Stimulated activated CD8-positive, alpha-beta memory T cell treated with anti-CD3 and anti-CD28 coated beads, Interleukin-7, amount 100 ng/mL, for 48 hours (primary cell): ENCODE measurements at regions not wholly inside any gene's neighbourhood (a gene's known extent, or its start where the extent isn't known, plus 50 kb on each side); places are given as distances from the start of the nearest gene placed in this dataset.

Source experiments
- DNase-seq, 2 donors: peaks; one replicate each; pipeline ENCODE4 v3.0.0-alpha.2; 2020; ENCODE audit warnings: low read depth in 1 of 2; ENCODE audit errors: extremely low read depth in 1 of 2

GRCh38 chr3:43865887-43866528 is 175.3 kb downstream of the ABHD5 start:
- DNase-seq, result no peak

DNA sequence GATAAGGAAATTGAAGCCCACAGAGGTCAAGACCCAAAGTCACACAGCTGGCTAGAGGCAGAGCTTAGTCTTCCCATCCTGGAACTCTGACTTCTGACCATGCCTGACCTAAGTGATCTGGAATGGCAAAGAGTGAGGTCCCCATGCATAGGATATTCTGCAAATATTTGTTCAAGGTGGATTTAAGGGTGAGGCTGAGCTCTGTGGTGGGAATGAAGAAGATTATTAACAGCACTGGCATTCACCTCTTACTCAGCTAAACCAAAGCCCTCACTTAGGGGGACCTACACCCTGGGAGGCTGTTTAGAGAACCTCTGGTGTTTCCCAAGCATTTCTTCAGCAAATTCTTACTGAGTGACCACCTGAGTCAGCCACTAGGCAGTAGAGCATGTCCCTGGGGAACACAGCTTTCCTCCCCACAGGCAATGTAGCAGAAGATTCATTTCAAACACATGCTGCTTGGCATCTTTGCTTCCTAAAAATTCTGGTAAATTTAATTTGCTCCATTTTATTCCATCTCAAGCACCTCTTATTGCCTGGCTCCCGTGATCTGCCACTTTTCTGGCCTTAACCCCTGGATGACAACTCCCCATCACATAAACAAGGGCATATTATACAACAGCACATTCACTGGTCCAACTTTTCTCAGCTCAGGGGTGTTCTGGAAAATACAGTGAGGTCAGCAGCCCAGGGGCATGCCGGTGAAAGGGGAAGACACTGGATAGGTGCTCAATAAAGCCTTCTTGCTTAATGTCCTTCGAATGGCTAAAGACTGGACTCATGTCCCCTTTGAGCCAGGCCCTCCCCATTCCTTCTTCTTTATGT is 176.0 kb downstream of the ABHD5 start:
- DNase-seq, result no peak

- DNase-seq, result no peak
These were observed 176.8 kb downstream of the ABHD5 start for GRCh38 chr3:43867436-43868072.

GRCh38 chr3:43869491-43869890 is 178.8 kb downstream of the ABHD5 start:
- DNase-seq, result no peak

GRCh38 chr3:43870120-43870519 is 179.4 kb downstream of the ABHD5 start:
- no peak for DNase-seq

GRCh38 chr3:43870844-43871626 is 180.3 kb downstream of the ABHD5 start:
- no peak for DNase-seq

DNA sequence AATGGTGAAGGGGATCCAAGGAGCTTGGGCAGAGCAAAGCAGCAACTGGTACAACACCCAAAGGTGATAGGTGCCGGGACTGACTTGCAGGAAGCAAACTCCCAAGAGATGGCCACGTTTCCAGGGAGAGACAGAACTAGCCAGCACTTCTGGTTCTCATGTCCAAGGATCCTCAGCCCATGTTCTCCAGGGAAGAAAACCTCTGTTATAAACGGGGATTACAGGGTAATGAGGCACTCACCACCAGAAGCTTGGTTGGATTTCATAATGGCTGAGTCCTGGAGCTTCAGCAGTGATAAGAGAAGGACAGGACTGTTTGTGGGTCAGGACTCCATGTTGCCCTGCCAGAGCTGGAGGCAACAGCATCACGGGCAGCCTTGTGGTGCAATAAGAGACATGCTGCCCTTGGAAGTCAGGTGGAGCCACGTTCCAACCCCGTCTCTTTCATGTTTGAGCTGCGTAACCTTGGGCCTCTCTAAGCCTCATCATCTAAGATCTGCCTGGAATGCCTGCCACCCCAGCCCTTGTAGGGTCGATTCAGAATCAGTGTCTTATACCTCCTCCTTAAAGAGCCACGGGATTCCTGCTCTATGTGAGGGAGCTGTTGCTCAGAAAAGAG is 181.0 kb downstream of the ABHD5 start:
- DNase-seq, result no peak

- DNase-seq, result no peak
These were observed 181.6 kb downstream of the ABHD5 start for GRCh38 chr3:43872301-43872700.

- DNase-seq, result no peak
These were observed 182.2 kb downstream of the ABHD5 start for GRCh38 chr3:43872901-43873300.

- DNase-seq, result no peak
These were observed 183.0 kb downstream of the ABHD5 start for GRCh38 chr3:43873723-43874122.

DNA sequence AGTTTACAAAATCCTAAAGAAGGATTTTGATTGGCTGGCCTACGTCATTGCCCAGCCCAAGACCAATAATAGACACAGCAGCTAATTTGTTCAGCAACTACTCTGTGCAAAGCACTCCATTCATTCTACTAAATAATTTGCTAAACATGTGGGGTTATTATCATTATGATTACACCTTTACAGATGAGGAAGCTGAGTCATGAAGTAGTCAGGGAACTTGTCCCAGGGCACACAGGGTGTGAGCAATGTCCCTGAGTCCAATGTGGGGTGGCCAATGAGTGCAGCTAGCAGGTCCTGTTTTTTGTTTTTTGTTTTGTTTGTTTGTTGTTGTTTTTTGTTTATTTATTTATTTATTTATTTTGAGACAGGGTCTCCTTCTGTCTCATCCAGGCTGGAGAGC is 183.6 kb downstream of the ABHD5 start:
- no peak for DNase-seq

GRCh38 chr3:43874731-43875130 is 184.0 kb downstream of the ABHD5 start:
- no peak for DNase-seq

DNA sequence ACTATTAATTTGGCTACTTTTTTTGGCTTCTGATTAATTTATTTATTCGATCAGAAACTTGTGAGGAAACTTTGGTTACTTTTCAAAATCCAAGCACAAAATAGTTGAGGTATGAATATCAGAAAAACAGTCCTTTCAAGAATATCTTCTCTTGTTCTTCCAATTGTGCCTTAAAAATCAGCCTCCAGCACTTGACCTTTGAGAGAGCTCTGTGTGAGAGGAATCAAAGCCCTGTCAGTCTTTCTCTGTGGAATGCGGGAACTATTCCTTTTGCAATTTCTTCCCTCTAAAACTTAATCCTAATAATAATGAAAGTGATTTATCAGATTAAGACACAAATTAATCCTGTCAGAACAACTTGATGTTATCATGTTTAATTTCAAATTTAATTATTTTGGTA is 185.9 kb downstream of the ABHD5 start:
- no peak for DNase-seq

DNA sequence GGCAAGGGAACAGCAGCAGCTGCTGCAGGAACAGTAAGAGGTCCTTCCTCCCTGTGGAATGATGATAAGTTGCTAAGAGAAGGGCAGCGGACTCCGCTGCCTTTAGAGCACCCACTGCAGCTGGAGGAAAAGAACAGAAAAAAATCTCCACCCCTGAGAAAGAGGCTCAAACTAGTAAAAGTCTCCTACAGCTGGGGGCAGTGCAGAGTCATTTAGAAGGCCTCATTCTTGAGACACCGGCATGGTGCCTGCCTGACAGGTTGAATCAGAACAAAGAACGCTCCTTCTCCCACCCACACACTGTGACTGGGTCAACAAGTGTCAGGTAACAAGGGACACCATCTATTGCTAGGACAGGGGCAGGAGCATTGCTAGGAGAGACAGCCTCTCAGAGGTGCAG is 188.4 kb downstream of the ABHD5 start:
- no peak for DNase-seq

- no peak for DNase-seq
These were observed 192.4 kb downstream of the ABHD5 start for GRCh38 chr3:43882976-43883680.

GRCh38 chr3:43883729-43884396 is 193.1 kb downstream of the ABHD5 start:
- DNase-seq, result no peak

GRCh38 chr3:43884581-43884980 is 193.8 kb downstream of the ABHD5 start:
- no peak for DNase-seq

DNA sequence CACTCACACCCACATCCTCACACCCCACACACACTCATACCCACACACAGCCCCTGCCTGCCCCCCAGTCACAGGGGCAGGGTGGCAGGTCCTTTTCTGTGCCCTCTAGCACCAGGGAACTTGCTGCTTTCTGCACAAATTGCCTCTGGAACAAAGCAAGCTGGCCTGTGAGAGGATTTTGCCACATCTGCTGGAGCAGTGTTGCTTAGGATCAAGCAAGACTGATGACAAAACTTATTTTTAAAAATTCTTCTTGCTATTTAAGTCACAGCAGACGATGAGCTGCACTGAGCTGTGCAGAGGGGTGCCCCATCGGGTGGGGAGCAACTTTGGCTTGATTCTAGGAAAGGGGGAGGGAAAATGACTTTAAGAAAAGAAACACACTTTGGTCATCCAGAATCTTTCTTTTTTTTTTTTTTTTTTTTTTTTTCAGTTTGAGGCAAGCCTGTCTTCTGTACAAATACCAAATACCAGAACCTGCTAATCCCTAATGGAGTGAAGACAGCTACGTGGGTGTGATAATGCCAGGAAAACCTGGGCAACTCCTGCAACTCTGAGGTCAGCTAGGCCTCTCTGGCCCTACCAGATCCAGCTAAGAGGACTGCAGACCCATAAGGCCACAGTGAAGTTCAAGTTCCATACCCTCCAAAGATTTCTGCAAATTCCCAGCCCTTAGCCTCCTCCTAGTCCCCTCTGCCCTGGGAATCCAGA is 195.3 kb downstream of the ABHD5 start:
- DNase-seq, result no peak

- DNase-seq, result no peak
These were observed 201.3 kb downstream of the ABHD5 start for GRCh38 chr3:43892061-43892460.
